GM21723 (cell line): ENCODE measurements at regions not wholly inside any gene's neighbourhood (a gene's known extent, or its start where the extent isn't known, plus 50 kb on each side); places are given as distances from the start of the nearest gene placed in this dataset.

Source experiments
- ATAC-seq: cut with Tn5 transposase; IDR thresholded peaks from one replicate; pipeline ENCODE4 v1.9.1; 2021; ENCODE audit warnings: mild to moderate bottlenecking, moderate library complexity; ENCODE audit not compliant: unreplicated experiment

GRCh38 chr9:25994605-25995004 lies 316.4 kb upstream of the TUSC1 start:
- no peak for ATAC-seq

GRCh38 chr9:25990376-25990775 lies 312.1 kb upstream of the TUSC1 start:
- no peak for ATAC-seq

- ATAC-seq, result no peak
These were observed 297.4 kb upstream of the TUSC1 start for GRCh38 chr9:25975667-25976066.

GRCh38 chr9:25964239-25964638 lies 286.0 kb upstream of the TUSC1 start:
- ATAC-seq, result no peak

- no peak for ATAC-seq
These were observed 281.9 kb upstream of the TUSC1 start for GRCh38 chr9:25960178-25960577.

DNA sequence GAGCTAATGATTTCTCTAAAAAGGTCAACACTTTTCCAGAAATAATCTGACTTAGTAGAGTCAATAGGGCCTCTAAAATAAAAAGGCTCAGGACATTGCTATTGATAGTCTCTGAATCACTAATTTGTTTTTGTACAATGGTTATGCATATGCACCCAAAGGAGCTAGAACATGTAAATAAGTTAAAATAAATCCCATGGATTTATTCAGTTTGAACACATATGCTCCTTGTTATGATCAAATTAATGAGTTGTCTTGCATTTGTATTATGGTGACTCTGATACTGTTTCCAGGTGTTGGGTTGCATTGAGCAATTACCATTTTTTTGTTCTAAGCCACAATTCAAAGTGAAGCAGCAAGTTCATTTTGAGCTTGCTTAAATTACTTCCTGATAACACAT lies 276.0 kb upstream of the TUSC1 start:
- no peak for ATAC-seq

DNA sequence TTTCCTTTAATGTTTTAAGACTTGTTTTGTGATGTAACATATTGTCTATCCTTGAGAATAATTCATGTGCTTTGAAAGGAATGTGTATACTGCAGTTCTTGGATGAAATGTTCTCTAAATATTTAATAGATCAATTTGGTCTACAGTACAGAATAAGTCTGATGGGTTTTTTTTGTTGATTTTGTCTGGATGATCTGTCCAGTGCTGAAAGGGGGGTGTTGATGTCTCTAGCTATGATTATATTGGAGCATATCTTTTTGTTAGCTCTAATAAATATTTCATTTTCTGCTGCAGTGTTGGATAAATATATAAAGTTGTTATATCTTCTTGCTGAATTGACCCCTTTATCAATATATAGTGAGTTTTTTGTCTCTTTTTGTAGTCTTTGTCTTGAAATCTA lies 269.9 kb upstream of the TUSC1 start:
- no peak for ATAC-seq

DNA sequence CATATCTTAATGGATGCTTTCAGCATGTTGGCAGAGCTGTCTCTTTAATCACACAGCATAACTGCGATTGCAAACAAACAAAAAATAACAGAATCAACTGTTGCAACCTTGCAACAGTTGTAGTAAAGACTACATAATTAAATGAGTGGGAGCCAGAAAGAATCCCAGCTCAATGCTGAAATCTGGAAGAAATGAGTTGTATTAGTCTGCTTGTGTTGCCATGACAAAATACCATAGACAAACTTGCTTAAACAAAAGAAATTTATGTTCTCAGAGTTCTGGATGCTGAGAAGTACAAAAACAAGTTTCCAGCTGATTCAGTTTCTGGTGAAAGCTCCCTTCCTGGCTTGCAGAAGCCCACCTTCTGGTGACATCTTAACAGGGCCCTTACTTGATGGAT lies 260.9 kb upstream of the TUSC1 start:
- ATAC-seq, result no peak

DNA sequence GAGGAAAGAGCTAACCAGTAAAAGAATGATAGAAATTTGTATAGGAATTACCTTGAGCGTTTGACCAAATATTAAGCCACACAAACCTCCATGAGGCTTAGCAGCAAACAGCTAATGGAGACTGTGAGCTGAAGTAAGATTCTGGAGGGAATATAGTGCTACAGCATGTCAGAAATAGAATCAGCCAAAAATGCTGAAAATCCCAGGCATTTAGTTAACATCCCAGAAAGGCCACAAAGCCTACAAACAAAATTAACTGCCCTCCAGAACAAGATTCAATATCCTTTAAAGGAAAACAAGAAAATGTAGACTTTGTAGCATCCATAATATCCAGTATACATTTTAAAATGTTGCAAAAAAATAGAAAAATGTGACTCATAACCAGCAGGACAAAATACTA lies 257.8 kb upstream of the TUSC1 start:
- no peak for ATAC-seq

GRCh38 chr9:25935188-25935587 lies 256.9 kb upstream of the TUSC1 start:
- no peak for ATAC-seq

DNA sequence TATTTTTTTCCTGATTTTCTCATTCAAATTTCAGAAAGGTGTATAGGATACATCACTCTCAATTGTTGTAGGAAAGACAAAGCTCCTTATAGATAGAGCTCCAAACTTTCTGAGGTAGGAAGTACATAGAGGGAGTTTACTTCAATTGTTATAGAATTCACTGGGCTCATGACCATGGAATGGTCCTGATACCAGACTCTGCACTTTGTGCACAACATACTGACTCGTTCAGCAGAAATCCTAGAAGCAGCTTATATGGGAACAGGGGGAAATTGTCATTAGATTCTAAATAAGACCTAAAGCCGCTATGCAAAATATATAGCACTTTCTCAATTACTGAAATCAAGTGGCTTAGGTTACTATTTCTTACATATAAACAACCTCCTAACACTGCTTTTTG lies 240.5 kb upstream of the TUSC1 start:
- no peak for ATAC-seq

- no peak for ATAC-seq
These were observed 239.6 kb upstream of the TUSC1 start for GRCh38 chr9:25917731-25918362.

- no peak for ATAC-seq
These were observed 235.6 kb upstream of the TUSC1 start for GRCh38 chr9:25913806-25914205.

GRCh38 chr9:25904701-25905100 lies 226.5 kb upstream of the TUSC1 start:
- ATAC-seq, result no peak

- no peak for ATAC-seq
These were observed 213.3 kb upstream of the TUSC1 start for GRCh38 chr9:25891527-25891926.

DNA sequence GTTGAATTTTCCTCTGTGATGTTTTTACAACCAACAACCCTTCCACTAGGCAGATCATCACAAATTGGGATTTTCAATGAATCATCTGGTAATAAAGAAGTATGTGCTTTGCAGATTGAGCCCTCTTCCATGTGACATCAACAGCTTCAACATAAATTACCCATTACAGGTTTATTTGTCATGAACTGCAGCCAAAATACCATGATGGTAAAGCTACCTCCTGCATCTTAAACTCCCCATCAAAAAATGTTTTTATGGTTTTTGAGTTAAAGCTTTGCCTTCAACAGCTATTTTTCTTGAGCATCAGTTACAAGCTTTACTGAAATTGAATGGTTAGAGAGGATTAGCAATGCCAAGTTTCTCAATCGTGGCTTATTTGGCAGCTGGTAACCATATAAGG lies 211.4 kb upstream of the TUSC1 start:
- ATAC-seq, result no peak

- ATAC-seq, result no peak
These were observed 198.0 kb upstream of the TUSC1 start for GRCh38 chr9:25876248-25876647.

GRCh38 chr9:25864509-25864908 lies 186.3 kb upstream of the TUSC1 start:
- ATAC-seq, result no peak

DNA sequence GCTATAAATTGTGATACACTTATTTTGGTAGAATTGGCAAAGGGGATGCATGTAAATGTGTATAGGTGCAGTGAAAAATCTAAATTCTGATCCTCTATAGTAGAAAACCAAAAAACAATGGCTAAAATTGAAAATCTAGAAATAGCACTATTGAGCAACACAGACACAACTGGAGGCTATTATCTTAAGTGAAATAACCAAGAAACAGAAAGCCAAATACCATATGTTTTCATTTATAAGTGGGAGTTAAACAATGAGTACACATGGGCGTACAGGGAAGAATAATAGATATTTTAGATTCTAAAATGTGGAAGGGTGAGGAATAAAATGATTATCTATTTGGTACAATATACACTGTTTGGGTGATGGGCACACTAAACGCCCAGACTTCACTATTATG lies 183.2 kb upstream of the TUSC1 start:
- no peak for ATAC-seq

- no peak for ATAC-seq
These were observed 178.9 kb upstream of the TUSC1 start for GRCh38 chr9:25857147-25857546.

- no peak for ATAC-seq
These were observed 172.6 kb upstream of the TUSC1 start for GRCh38 chr9:25850803-25851202.

DNA sequence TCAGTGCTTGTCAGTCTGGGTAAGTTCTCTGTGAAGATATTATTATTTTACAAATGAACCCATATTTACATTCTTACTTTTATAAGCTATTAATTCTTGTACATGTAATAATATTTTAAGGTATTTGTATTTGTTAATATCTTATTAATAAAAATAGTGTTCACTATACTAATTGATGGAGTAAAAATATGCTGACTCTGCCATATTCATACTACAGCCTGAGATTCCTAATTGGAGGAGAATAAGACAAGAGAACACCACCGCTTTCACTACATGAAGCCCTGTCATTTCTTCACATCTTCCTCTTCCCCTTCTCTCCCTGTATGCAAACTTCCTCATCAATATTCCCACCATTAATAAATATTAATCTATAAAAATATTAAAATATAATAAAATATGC lies 167.6 kb upstream of the TUSC1 start:
- no peak for ATAC-seq

DNA sequence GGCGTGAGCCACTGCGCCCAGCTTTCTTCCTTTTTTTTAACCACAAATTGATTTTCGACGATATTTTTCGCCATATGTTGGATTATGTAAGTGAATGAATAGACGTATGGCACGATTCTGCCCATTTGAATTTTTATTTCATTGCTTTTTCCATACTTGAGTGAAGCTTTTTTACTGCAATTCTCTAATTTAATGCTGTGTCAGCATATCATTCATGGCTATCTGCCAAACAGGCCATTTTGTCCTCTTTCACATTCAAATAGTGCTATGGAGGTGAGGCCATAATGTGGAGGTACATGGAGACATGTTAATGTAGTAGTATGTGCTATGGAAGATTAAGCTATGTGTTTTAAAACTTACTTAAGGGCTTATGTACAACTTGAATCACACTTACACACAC lies 152.1 kb upstream of the TUSC1 start:
- ATAC-seq, result no peak

- ATAC-seq, result no peak
These were observed 149.4 kb upstream of the TUSC1 start for GRCh38 chr9:25827626-25828025.
